SU-DHL-6 (cell line): ENCODE measurements at regions not wholly inside any gene's neighbourhood (a gene's known extent, or its start where the extent isn't known, plus 50 kb on each side); places are given as distances from the start of the nearest gene placed in this dataset.

ENCODE experiments used
- CTCF ChIP-seq: fragments of 200-600 bp; sonication (generic); IDR thresholded peaks from one replicate; pipeline ENCODE4 v1.5.1; 2017; ENCODE audit warnings: antibody characterized with exemption, mild to moderate bottlenecking, low read length, moderate library complexity; ENCODE audit not compliant: insufficient read depth, poor library complexity, severe bottlenecking
- EZH2phosphoT487 ChIP-seq: fragments of 200-600 bp; sonication (generic), shearing (Covaris generic); conservative IDR thresholded peaks from 2 replicates; pipeline ENCODE4 v1.6.1; 2018; ENCODE audit warnings: mild to moderate bottlenecking, antibody characterized with exemption, low read length, moderate library complexity, mixed read lengths

- no peak for TF ChIP-seq CTCF
- TF ChIP-seq EZH2phosphoT487, result no peak
These were observed 118.5 kb downstream of the PHETA1 start for GRCh38 chr12:111250251-111250881.
